Kidney epithelial cell (primary cell): ENCODE measurements at regions not wholly inside any gene's neighbourhood (a gene's known extent, or its start where the extent isn't known, plus 50 kb on each side); places are given as distances from the start of the nearest gene placed in this dataset.
"Not testable (repeated sequence)": the region's sequence is repeated elsewhere in the genome, so short reads cannot be mapped to it uniquely, and the experiment has no call there.

Experiments used
- DNase-seq: peaks from one replicate; pipeline ENCODE4 v3.0.0-alpha.2; 2010; ENCODE audit warnings: low read depth
- H3K27me3 ChIP-seq: 2 replicates; pipeline ENCODE4 v1.6.0; 2011; ENCODE audit warnings: low read length; ENCODE audit not compliant: control insufficient read depth, insufficient read depth
- H3K36me3 ChIP-seq: 2 replicates; pipeline ENCODE4 v1.5.1; 2011; ENCODE audit warnings: low read length; ENCODE audit not compliant: control insufficient read depth, insufficient read depth
- H3K4me3 ChIP-seq: 2 replicates; pipeline ENCODE4 v1.5.1; 2011; ENCODE audit warnings: low read depth, mild to moderate bottlenecking, control low read depth, low read length
- CTCF ChIP-seq: IDR thresholded peaks from 2 replicates; pipeline ENCODE4 v1.5.1; 2011; ENCODE audit warnings: mild to moderate bottlenecking, moderate library complexity, low read length, control low read depth, inconsistent platforms; ENCODE audit not compliant: insufficient read depth, poor library complexity, severe bottlenecking

GRCh38 chr10:117492504-117492903 is 50.0 kb upstream of the EMX2 start:
- Histone ChIP-seq H3K36me3 (no peaks in the 10 kb centered on the region), H3K4me3 (no peak overlapping the region), H3K27me3 (no peaks in the 10 kb centered on the region)
- TF ChIP-seq CTCF, result no peak
- DNase-seq, result no peak

GRCh38 chr10:117488004-117488403 is 54.5 kb upstream of the EMX2 start:
- H3K27me3 ChIP-seq, result no peaks in the 10 kb centered on the region
- no peak overlapping the region for H3K4me3 ChIP-seq
- DNase-seq, result no peak
- no peaks in the 10 kb centered on the region for H3K36me3 ChIP-seq
- TF ChIP-seq CTCF, result no peak

- DNase-seq, result no peak
- no peak overlapping the region for H3K4me3 ChIP-seq
- no peak for TF ChIP-seq CTCF
- no peaks in the 10 kb centered on the region for H3K27me3 ChIP-seq
- no peaks in the 10 kb centered on the region for H3K36me3 ChIP-seq
Observed at GRCh38 chr10:117486606-117487005, 55.9 kb upstream of the EMX2 start.

- Histone ChIP-seq H3K27me3 (no peaks in the 10 kb centered on the region), H3K36me3 (no peaks in the 10 kb centered on the region), H3K4me3 (no peak overlapping the region)
- no peak for DNase-seq
- TF ChIP-seq CTCF, result no peak
Observed at GRCh38 chr10:117483056-117483590, 59.4 kb upstream of the EMX2 start.

- not testable (repeated sequence) for H3K27me3 ChIP-seq, H3K4me3 ChIP-seq, DNase-seq, H3K36me3 ChIP-seq
Observed at GRCh38 chr10:117481011-117481410, 61.5 kb upstream of the EMX2 start.

GRCh38 chr10:117480097-117480496 is 62.4 kb upstream of the EMX2 start:
- Histone ChIP-seq H3K36me3 (no peaks in the 10 kb centered on the region), H3K27me3 (no peaks in the 10 kb centered on the region), H3K4me3 (no peak overlapping the region)
- no peak for DNase-seq
- TF ChIP-seq CTCF, result no peak
